Stimulated activated CD4-positive, alpha-beta T cell treated with anti-CD3 and anti-CD28 coated beads, Interleukin-15, amount 100 ng/mL, for 48 hours (primary cell): ENCODE measurements at regions not wholly inside any gene's neighbourhood (a gene's known extent, or its start where the extent isn't known, plus 50 kb on each side); places are given as distances from the start of the nearest gene placed in this dataset.

Experiments
- DNase-seq, 2 donors: peaks; one replicate each; pipeline ENCODE4 v3.0.0-alpha.2; 2020; ENCODE audit warnings: low read depth in 2 of 2

GRCh38 chr3:111473550-111473949, 68.4 kb upstream of the CD96 start:
- DNase-seq, result no peak

- no peak for DNase-seq
Measured at GRCh38 chr3:111476701-111477100, 65.3 kb upstream of the CD96 start.

- DNase-seq, result no peak
Measured at GRCh38 chr3:111480091-111480490, 61.9 kb upstream of the CD96 start.

GRCh38 chr3:111481551-111481950, 60.4 kb upstream of the CD96 start:
- no peak for DNase-seq

GRCh38 chr3:111482574-111482973, 59.4 kb upstream of the CD96 start:
- DNase-seq, result no peak

GRCh38 chr3:111485086-111485485, 56.9 kb upstream of the CD96 start:
- no peak for DNase-seq
